ENCODE measurements at regions not wholly inside any gene's neighbourhood (a gene's known extent, or its start where the extent isn't known, plus 50 kb on each side); places are given as distances from the start of the nearest gene placed in this dataset.

DNA sequence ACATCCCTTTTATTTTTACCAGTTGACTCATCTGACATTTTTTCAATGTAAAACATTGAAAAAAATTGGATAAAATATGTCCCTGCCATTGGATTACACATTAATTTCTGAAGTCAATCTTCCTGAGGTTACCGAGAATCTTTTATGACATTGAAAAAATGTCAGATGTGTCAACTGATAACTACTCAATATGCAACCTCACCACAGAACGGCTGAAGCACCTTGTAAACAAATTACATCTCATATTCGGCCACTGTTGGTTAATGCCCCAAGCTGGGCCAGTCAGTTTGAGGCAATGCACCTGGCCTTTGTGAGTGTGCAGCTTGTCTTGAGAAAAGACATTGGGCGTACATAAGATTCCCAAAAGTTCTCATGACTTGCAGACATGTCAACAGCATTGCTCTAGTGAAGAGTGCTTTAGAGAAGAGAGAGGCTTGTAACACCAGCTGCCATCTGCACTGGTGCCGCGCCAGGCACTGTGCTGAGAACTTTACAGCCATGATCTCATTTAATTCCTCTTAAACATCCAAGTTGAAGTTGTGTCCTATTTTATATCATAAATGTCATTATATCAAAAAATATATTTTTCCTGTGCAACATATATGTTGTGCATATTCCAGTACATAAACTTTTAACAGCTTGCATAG lies 112.7 kb upstream of the SLC35G4 start:
- Histone ChIP-seq H3K4me3 (no peak overlapping the region), H3K27me3 (no peaks in the 10 kb centered on the region), H3K9me3 (no peaks in the 10 kb centered on the region), H3K4me1 (peaks cover 0 to 5% (median 0%) of the 10 kb centered on the region in 12 donors), H3K27ac (no peak overlapping the region), H3K36me3 (no peaks in the 10 kb centered on the region)
- WGBS, 4 donors, result 74 to 83% (median 81%) methylated on average over 6 of the region's 6 CpGs
- DNase-seq, result peak in 1 of 5 donors; percentile 29
- TF ChIP-seq, protein P1, sequence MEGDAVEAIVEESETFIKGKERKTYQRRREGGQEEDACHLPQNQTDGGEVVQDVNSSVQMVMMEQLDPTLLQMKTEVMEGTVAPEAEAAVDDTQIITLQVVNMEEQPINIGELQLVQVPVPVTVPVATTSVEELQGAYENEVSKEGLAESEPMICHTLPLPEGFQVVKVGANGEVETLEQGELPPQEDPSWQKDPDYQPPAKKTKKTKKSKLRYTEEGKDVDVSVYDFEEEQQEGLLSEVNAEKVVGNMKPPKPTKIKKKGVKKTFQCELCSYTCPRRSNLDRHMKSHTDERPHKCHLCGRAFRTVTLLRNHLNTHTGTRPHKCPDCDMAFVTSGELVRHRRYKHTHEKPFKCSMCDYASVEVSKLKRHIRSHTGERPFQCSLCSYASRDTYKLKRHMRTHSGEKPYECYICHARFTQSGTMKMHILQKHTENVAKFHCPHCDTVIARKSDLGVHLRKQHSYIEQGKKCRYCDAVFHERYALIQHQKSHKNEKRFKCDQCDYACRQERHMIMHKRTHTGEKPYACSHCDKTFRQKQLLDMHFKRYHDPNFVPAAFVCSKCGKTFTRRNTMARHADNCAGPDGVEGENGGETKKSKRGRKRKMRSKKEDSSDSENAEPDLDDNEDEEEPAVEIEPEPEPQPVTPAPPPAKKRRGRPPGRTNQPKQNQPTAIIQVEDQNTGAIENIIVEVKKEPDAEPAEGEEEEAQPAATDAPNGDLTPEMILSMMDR (IDR thresholded peaks at IDR 0.05), result no peak
- no peak for TF ChIP-seq POLR2A (IDR thresholded peaks at IDR 0.05)
- intact Hi-C loops (cut with DNase I), result no loop called here
- no peak for ATAC-seq

DNA sequence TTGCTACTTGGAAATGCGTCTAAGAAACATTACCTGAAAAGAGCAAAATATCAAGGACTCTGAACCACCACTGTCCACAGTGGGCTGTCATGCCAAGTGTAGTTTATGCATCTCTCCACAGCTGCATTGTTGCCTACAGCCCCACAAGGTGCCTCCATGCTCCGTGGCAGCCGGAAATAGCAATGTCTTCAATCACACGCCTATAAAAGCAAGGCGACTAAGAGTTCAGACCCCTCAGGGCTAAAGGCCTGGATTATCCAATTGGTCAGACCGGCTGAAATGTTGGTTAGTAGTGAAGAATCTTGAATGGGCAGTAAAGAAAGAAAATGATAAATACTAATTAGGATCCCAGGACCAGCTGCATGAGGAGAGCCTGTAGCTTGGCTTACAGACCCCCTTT lies 114.0 kb upstream of the SLC35G4 start:
- H3K4me3 ChIP-seq, result no peak overlapping the region
- H3K36me3 ChIP-seq, result no peaks in the 10 kb centered on the region
- WGBS, 4 donors, result 85 to 89% (median 86%) methylated on average over 6 of the region's 6 CpGs
- H3K27ac ChIP-seq, result no peak overlapping the region
- peaks cover 0 to 5% (median 0%) of the 10 kb centered on the region in 12 donors for H3K4me1 ChIP-seq
- TF ChIP-seq, protein P1 (IDR thresholded peaks at IDR 0.05), result no peak
- intact Hi-C loops (cut with DNase I), result no loop called here
- DNase-seq (no peak), ATAC-seq (no peak)
- H3K27me3 ChIP-seq, result no peaks in the 10 kb centered on the region
- H3K9me3 ChIP-seq, result no peaks in the 10 kb centered on the region

DNA sequence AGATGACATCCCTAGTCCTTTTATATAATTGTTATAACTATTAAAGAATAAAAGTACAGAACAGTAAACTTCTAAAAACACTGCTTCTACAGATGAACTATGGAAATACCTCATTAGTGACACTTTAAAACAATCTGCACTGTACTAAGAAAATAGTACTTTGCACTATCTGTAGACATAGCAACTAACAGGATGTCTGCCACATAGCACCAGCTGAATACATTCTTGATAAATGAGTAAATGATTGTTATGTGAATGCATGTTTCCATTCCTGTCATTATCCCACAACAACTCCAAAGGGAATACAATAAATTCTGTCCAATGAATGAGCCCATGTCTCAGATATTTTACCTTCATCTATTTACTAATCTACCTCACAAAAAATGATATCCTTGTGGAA lies 115.3 kb upstream of the SLC35G4 start:
- no peaks in the 10 kb centered on the region for H3K27me3 ChIP-seq
- no peak overlapping the region for H3K4me3 ChIP-seq
- H3K36me3 ChIP-seq, result no peaks in the 10 kb centered on the region
- DNase-seq (no peak), ATAC-seq (no peak)
- intact Hi-C loops (cut with DNase I), result no loop called here
- no peak for TF ChIP-seq POLR2A (IDR thresholded peaks at IDR 0.05)
- TF ChIP-seq, protein P1 (IDR thresholded peaks at IDR 0.05), result no peak
- H3K27ac ChIP-seq, result no peak overlapping the region
- no peaks in the 10 kb centered on the region for H3K9me3 ChIP-seq
- peaks cover 0 to 5% (median 0%) of the 10 kb centered on the region in 12 donors for H3K4me1 ChIP-seq

DNA sequence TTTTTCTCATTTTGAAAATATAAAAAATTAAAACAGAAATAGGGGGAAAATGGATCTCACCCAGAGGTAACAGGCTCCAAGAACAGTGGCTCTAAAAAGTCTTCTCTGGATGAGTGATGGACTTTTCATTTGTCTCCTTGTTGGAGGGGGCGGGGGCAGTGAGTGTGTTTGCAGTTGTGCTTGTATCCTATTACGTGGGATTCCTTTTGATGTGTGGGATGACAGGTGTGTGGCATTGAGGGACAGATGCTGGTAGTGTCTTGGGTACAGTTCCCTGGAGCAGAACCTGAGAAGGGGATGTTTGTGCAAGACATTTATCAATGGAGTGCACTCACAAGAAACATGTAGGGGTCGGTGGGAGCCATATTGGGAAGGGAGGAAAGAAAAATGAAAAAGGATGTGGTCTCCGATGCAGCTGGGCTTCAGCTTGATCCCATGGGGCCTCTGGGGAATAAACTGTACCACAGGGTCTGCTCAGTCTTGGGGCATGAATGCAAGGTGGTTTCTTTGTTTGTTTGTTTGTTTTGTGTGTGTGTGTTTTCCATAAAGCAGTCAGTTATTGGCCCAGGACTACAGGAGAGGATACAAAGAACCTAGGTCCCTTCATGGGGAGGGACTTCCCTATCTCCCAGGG lies 120.0 kb upstream of the SLC35G4 start:
- TF ChIP-seq, protein P1 (IDR thresholded peaks at IDR 0.05), result no peak
- TF ChIP-seq POLR2A (IDR thresholded peaks at IDR 0.05), result no peak

More for the DNA sequence above, 120.0 kb upstream of the SLC35G4 start:
- Histone ChIP-seq H3K36me3 (no peaks in the 10 kb centered on the region), H3K27me3 (no peaks in the 10 kb centered on the region), H3K9me3 (no peaks in the 10 kb centered on the region), H3K4me3 (no peak overlapping the region), H3K4me1 (peaks cover 0 to 4% (median 0%) of the 10 kb centered on the region in 12 donors), H3K27ac (no peak overlapping the region)
- ATAC-seq, result no peak
- whole genome bisulfite sequencing, 4 donors, result 77 to 82% (median 80%) methylated on average over 4 of the region's 4 CpGs
- no peak for DNase-seq
- intact Hi-C loops (cut with DNase I), result no loop called here
